ENCODE measurements at regions not wholly inside any gene's neighbourhood (a gene's known extent, or its start where the extent isn't known, plus 50 kb on each side); places are given as distances from the start of the nearest gene placed in this dataset.
"Not testable (repeated sequence)": the region's sequence is repeated elsewhere in the genome, so short reads cannot be mapped to it uniquely, and the experiment has no call there.

DNA sequence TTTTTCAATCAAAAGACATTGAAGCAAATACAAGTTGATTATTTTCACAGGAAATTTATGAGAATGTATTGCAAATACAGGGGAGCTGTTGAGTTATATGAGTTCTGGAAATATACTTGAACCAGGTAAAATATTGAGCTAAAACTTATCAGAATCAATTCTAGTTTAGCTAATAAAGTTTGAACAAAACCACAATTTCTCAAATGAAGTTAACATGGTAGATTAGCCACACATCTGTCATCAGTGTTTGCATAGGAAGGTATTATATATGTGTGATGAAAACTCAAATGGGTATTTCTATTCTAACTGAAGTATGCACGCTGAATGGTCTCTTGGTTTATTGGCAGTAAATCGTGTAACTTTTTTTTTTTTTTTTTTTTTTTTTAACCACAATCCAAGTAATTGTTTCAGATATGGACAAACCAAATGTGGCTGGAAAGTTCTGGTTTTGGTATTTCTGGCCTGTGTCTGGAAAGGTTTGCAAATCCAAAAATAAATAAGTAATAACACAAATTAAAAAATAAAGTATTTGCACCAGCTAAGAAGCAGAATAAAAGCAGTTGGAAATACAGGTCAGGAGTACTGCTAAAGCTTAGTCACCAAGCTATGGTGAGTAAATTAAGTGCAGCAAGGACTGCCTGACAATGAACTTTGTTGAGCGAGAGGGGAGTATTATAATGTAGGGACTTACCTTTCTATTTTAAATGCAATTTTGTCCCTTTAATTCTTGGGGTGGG lies 479.1 kb upstream of the FANCL start:
- intact Hi-C loops (cut with micrococcal nuclease): no loop called here

DNA sequence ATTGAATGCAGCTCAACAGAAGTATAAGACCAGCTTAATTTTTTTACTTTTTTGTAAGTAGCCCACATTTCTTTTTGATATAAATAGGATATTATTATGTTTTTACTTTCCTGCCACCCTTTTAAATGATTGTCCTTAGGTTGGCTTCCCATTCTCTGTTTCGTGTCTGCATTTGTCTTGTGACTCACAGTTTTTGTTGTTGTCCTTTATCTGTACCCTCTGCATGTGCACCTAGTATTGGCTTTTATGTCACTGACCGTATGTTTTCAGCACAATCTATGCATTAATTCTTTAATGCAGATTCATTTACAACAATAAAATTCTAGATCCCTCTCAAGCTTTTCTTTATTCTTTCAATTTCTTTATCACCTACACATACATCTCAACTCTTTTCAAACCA lies 474.2 kb upstream of the FANCL start:
- intact Hi-C loops (cut with micrococcal nuclease): no loop called here
- DNase-seq (no peak), ATAC-seq (no peak)

More for the DNA sequence above, 479.1 kb upstream of the FANCL start:
- ATAC-seq: no peak
- DNase-seq: no peak

DNA sequence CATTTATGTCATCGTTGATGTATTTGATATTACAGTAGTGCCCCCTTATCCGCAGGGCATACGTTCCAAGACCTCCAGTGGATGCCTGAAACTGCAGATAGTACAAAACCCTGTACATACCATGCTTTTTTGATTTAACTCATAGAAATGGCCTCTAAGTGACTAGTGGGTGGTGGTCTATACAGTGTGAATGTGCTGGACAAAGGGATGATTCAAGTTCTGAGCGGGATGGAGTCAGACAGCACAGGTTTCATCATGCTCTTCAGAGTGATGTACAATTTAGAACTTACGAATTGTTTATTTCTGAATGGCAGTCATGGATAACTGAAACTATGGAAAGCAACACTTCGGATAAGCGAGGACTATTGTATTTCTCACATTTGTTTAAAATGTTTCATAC lies 473.1 kb upstream of the FANCL start:
- intact Hi-C loops (cut with micrococcal nuclease): no loop called here
- no peak for DNase-seq
- ATAC-seq: no peak

DNA sequence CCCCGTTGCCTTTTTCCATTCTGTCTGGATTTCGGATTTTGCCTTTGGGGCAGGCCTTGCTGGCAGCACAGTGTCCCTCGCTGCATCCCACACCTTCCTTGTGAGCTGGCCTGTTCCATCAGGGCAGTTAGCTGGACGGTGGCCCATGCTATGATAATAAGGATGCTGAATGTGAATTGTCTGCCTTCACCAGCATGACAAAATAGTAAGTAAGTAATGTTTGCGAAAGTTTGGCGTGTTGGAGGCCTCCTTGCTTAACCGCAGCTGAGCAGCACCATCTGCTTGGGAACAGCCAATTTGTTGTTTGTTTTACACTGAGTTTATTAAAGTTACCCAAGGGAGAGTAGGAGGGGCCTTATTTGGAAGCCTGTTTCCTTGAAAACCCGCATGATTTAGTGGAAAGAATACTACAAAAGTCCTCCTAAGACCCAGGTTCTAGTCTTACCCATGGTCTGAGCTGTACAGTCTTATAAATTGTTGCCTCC lies 469.7 kb upstream of the FANCL start:
- no peak for ATAC-seq
- DNase-seq: no peak
- intact Hi-C loops (cut with micrococcal nuclease): no loop called here

DNA sequence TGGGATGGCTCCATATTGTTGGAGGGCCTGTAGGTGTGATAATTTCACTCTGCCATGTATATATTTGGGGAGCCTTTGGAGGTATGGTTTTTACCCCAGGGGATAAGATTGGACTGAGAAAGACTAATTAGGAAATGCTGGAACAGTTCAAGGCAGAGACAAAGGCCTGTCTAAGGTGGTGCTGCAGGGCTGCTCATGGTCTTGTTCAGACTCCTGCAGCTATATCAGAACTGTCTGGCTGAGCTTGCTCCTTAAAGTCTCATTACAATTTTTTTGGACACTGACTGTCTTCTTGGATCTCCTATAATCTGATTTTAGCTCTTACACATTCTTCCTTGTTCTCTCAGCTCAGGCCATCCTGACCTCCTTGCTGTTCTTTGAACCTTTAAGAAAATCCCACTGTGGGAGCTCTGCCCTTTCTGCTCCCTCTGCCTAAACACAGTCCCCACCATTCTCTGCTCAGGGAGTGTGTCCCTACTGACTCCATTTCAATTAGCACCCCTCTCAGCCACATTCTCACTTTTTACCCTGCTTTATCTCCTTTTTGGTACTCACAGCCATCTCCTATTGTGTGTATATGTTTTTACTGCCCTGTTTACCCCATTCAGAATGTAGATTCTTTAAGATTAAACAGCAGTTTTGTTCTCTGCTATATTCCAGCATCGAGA lies 468.7 kb upstream of the FANCL start:
- intact Hi-C loops (cut with micrococcal nuclease): no loop called here
- DNase-seq (no peak), ATAC-seq (no peak)

DNA sequence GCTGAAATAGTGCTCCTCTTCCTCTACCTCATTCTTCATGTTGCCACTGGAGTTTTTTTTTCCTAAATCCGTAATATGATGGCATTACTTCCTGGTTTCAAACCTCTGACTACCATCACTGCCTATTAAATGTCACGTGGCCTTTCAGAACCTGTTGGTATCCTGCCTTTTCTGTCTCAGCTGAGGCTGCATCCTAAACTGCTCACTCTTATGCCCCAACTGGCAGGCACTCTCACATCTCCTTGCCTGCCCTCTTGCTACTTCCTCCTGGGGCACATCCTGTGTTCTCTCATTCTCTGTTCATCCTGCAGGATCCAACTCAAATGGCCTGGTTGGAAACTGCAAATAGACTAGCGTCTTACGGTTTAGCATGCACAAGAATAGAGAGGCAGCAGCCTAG lies 468.1 kb upstream of the FANCL start:
- no peak for ATAC-seq
- intact Hi-C loops (cut with micrococcal nuclease): no loop called here
- no peak for DNase-seq

DNA sequence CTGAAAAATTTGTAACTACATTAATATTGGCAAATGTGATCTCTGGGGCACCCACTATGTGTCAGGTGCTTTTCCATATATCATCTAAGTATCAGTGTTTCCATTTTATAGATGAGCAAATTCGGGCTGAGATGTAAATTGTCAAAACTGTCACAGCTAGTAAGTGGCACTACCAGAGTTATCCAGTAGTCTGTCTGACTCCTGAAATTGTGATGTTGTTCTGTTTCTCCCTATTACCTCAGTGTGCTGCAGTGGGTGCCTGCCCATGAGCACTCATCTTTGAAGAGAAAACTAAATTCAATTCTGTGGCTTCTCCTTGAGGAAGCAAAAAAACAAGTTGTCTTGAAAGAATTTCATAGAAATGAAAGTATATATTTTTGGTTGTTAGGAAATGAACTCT lies 467.4 kb upstream of the FANCL start:
- intact Hi-C loops (cut with micrococcal nuclease): no loop called here
- ATAC-seq (no peak), DNase-seq (no peak)

DNA sequence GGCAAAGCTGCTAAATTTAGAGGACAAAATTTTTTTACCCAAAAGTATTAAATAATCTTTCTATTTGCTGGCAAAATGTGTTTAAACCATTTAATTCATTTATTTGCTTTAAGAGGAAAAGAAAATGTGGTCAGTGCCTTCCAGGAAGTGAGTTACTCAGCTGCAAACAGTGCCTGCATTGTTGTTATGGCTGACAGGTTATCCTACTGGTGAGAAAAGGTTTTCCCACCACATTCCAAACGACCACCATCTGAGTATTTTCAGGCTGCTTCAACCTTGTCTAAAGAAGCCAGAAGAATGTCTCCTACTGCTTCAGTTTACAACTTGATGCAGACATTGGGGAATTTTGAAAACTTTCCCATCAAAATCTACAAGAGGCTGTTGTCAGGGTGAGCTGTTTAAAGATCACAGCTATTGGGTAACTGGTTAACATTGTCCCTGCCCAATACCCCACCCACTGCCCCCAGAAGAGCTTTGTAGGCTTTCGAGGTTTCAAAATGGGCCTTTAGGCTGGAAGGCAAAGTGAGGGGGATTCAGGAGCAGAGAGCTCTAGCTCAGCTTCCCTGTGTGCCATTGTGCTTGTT lies 461.3 kb upstream of the FANCL start:
- no peak for DNase-seq
- no peak for ATAC-seq

DNA sequence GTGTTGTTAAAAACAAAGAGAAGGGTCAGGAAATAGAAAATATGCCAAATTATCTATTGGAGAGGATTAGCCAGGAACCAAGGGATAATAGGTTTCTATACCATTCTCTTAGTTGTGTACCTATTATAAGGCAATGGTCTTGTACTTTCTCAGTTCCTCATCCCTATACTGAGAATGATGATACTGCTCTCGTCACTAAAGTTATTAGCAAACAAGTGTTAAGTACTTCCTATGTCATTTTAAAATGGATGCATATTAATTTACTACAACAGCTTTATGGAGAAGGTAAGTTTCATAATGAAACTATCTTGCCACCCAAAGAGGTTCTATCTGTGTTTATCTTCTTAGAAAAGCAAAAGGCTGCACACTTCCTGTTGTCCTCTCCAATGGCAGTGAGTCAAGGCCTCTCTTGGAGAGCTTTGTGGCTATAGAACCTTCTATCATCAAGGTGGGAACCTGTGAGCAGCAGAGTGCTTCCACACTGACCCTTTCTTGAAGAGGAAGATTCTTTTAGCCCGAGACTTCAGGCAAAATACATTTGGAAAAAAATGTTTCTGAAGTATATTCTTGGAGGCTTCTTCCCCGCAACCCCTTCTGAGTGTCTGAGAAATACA lies 460.7 kb upstream of the FANCL start:
- intact Hi-C loops (cut with micrococcal nuclease): no loop called here
- DNase-seq: no peak

More for the DNA sequence above, 461.3 kb upstream of the FANCL start:
- intact Hi-C loops (cut with micrococcal nuclease): no loop called here

DNA sequence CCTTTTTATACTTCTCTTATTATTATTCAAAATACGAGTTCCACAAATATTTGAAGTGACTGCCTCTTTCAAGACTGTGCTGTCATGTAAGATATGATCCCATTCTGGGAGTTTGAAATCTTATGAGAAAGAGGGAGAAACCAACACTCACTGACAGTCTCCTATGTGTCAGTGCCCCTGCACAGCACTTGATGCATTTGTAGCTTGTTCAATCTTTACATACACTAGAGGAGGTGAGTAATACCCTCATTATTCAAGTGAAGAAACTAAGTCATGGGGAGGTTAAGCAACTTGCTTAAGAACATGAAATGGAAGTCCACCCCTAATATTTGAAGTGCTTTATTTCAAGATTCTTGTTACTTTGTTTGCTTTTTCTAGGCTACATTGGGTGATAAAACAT lies 459.5 kb upstream of the FANCL start:
- no peak for DNase-seq
- intact Hi-C loops (cut with micrococcal nuclease): no loop called here
- ATAC-seq: no peak

More for the DNA sequence above, 460.7 kb upstream of the FANCL start:
- no peak for ATAC-seq

DNA sequence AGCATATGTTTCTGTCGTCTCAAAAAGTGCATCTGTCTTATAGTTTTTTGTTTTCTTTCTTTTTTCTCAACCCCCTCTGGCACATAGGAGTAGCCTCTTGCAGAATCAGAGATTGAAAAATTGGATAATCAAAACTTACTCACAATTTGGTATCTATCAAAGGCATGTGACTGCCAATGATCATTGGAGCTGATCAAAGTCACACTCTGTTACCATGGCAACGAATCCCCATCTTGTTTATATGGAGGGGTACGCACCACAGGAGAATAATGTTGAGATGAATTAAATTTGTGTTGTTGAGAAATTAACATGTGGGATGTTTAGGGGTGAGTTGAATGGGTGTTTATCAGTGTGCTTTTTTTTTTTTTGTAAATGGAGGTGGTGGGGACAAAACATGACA lies 458.3 kb upstream of the FANCL start:
- DNase-seq: no peak
- ATAC-seq: no peak
- intact Hi-C loops (cut with micrococcal nuclease): no loop called here

DNA sequence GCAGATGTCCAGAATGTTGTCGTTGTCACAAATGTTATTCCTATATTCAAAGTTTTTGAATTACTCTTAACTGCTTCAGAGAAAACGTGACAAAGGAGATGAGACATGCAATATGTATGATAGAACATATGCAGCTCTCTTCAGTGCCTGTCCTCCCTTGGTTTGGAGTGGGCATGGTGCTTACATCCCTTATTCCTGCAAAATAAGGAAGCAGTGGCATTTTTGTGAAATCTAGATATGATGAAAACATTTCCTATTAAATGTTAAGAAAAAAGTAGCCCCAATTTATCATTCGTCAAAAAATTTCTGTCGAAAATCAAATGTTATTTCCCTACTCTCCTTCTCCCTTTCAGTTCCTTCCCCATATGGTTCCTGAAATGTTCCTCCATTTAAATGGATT lies 457.5 kb upstream of the FANCL start:
- ATAC-seq: no peak
- no peak for DNase-seq
- intact Hi-C loops (cut with micrococcal nuclease): no loop called here

DNA sequence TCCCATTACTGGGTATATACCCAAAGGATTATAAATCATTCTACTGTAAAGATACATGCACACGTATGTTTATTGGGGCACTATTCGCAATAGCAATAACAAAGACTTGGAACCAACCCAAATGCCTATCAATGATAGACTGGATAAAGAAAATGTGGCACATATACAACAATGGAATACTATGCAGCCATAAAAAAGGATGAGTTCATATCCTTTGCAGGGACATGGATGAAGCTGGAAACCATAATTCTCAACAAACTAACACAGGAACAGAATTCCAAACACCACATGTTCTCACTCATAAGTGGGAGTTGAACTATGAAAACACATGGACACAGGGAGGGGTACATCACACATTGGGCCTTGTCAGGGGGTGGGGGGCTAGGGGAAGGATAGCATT lies 453.0 kb upstream of the FANCL start:
- intact Hi-C loops (cut with micrococcal nuclease); DNase-seq; ATAC-seq: not testable (repeated sequence)

DNA sequence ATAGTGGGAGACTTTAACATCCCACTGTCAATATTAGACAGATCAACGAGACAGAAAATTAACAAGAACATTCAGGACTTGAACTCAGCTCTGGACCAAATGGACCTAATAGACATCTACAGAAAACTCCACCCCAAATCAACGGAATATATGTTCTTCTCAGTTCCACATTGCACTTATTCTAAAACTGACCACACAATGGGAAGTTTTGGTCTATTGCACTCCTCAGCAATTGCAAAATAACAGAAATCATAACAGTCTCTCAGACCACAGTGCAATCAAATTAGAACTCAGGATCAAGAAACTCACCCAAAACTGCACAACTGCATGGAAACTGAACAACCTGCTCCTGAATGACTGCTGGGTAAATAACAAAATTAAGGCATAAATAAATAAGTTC lies 449.9 kb upstream of the FANCL start:
- ATAC-seq; intact Hi-C loops (cut with micrococcal nuclease); DNase-seq: not testable (repeated sequence)

DNA sequence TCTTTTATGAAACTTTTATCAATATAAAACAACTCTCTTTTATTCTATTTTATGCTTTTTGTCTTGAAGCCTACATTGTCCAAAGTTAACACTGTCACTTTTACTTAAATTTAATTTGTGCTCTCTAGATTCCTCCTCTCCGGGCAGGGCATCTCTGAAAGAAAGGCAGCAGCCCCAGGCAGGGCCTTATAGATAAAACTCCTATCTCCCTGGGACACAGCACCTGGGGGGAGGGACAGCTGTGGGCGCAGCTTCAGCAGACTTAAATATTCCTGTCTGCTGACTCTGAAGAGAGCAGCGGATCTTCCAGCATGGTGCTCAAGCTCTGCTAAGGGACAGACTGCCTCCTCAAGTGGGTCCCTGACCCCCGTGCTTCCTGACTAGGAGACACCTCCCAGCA lies 447.7 kb upstream of the FANCL start:
- ATAC-seq (no peak), DNase-seq (no peak)
- intact Hi-C loops (cut with micrococcal nuclease): no loop called here

DNA sequence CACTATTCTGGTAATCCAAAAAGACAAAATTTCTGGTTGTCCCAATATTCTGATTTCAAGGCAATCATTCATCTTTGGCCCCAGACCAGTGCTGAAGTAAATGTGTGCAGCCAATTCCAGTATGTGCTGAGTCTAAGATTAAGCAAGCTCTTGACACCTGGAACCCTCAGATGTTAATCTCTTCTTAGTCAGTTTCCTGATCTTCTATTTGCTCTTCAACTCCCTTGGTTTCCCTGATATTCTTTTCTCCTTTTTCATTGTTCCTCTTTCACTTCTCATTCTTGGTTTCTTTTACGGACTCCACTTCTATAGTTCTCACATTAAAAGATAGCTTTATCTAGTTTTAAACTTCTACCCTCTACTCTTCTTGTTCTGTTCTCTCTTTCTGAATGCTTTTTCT lies 445.7 kb upstream of the FANCL start:
- intact Hi-C loops (cut with micrococcal nuclease): no loop called here
- ATAC-seq: no peak
- no peak for DNase-seq

DNA sequence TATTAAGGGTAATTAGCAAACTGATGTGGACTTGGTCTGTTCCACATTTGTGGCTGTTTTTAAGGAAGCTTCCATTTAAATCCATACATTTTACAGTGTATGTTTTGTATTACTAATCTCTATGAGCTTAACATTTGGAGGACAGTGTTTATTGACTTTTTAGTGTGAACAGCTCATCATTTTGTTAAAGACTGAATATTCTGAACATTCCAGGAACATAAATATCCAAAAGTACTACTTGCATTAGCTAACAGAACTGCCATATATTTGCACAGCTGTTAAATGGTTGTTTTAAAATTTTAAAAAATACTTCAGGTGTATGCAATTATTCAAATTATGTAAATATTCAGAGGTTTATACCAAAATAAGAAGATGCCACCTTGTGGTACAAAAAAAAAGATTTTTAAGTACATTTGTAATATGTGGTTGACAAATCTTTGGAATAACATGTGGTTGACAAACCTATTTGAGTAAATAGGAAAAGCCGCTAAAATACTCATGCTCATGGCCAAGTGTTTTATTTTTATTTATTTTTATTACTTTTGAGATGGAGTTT lies 439.7 kb upstream of the FANCL start:
- DNase-seq (no peak), ATAC-seq (no peak)
- intact Hi-C loops (cut with micrococcal nuclease): no loop called here

DNA sequence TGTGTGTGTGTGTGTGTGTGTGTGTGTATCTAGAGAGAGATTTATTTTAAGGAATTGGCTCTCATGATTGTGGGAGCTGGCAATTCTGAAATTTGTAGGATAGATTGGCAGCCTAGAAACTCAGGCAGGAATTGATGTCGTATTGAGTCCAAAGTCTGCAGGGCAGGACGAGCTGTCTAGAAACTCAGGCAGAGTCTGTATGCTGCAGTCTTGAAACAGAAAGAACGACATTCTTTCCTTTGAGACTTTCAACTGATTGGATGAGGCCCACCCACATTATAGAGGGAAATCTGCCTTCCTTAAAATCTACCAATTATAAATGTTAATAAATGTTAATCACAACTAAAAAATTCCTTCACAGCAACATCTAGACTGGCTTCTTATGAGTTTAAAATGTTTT lies 436.6 kb upstream of the FANCL start:
- DNase-seq (no peak), ATAC-seq (no peak)
- intact Hi-C loops (cut with micrococcal nuclease): no loop called here

DNA sequence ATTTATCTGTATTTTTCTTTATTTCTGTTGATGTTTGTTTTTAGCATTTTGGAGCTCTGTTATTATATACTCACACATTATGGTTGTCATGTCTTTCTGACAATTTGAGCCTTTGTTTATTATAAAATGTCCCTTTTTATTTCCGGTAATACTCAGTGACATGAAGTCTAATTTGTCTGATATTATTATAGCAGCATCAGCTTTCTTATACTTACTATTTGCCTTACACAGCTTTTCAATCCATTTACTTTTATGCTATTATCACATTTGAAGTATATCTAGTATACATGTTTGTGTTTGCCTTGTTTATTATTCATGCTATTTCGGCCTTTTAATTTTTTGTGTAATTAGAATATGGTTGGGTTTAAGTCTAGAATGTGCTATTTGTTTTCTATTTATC lies 430.6 kb upstream of the FANCL start:
- ATAC-seq (no peak), DNase-seq (no peak)
- intact Hi-C loops (cut with micrococcal nuclease): no loop called here

DNA sequence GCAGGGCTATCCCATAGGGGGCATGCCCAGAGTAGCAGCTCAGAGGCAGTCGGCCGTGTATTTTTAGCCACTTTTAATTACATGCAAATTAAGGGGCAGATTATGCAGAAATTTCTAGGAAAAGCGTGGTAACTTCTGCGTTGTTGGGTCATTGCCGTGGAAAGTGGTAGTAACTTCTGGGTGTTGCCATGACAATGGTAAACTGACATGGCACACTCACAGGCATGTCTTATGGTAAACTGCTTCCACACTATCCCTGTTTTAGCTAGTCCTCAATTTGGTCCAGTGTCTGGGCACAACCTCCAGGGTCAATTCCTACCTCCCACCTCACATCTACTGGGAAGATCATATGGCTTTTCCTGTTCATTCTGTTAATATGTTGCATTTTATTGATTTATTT lies 428.9 kb upstream of the FANCL start:
- intact Hi-C loops (cut with micrococcal nuclease): no loop called here
- no peak for ATAC-seq
- DNase-seq: no peak
